ENCODE measurements at regions not wholly inside any gene's neighbourhood (a gene's known extent, or its start where the extent isn't known, plus 50 kb on each side); places are given as distances from the start of the nearest gene placed in this dataset.

GRCh38 chr13:34208336-34208735, 390.4 kb downstream of the RFC3 start:
- DNase-seq (ENCODE audit: low read depth) = peak; percentile 28
- H3K4me3 ChIP-seq (ENCODE audit: low read length) = peak overlapping the region; percentile 0
- peaks cover 3% of the 10 kb centered on the region for H3K9me3 ChIP-seq (ENCODE audit: control insufficient read depth, low read length)
- peak overlapping the region; percentile 73 for H3K9ac ChIP-seq (ENCODE audit: low read length)
- H3K36me3 ChIP-seq (ENCODE audit: control insufficient read depth, insufficient read depth, low read length, severe bottlenecking) = no peaks in the 10 kb centered on the region
- H3K4me1 ChIP-seq (ENCODE audit: control insufficient read depth, insufficient read depth, low read length) = peaks cover 22% of the 10 kb centered on the region
- no peaks in the 10 kb centered on the region for H3K27me3 ChIP-seq (replicated peaks; ENCODE audit: control insufficient read depth, insufficient read depth, low read length)

GRCh38 chr13:34210341-34210740, 392.4 kb downstream of the RFC3 start:
- H3K4me3 ChIP-seq (ENCODE audit: low read length) = no peak overlapping the region
- DNase-seq (ENCODE audit: low read depth) = no peak
- H3K36me3 ChIP-seq (ENCODE audit: control insufficient read depth, insufficient read depth, low read length, severe bottlenecking) = no peaks in the 10 kb centered on the region
- peaks cover 3% of the 10 kb centered on the region for H3K9me3 ChIP-seq (ENCODE audit: control insufficient read depth, low read length)
- no peak overlapping the region for H3K9ac ChIP-seq (ENCODE audit: low read length)
- H3K27me3 ChIP-seq (replicated peaks; ENCODE audit: control insufficient read depth, insufficient read depth, low read length) = no peaks in the 10 kb centered on the region
- H3K4me1 ChIP-seq (ENCODE audit: control insufficient read depth, insufficient read depth, low read length) = peaks cover 25% of the 10 kb centered on the region

GRCh38 chr13:34214686-34215085, 396.7 kb downstream of the RFC3 start:
- Histone ChIP-seq H3K36me3 (ENCODE audit: control insufficient read depth, insufficient read depth, low read length, severe bottlenecking) (no peaks in the 10 kb centered on the region), H3K4me3 (ENCODE audit: low read length) (no peak overlapping the region)
- DNase-seq (ENCODE audit: low read depth) = peak; percentile 39

GRCh38 chr13:34216256-34216655, 398.3 kb downstream of the RFC3 start:
- Histone ChIP-seq H3K27me3 (replicated peaks; ENCODE audit: control insufficient read depth, insufficient read depth, low read length) (no peaks in the 10 kb centered on the region), H3K9ac (ENCODE audit: low read length) (no peak overlapping the region), H3K9me3 (ENCODE audit: control insufficient read depth, low read length) (no peaks in the 10 kb centered on the region), H3K4me3 (ENCODE audit: low read length) (no peak overlapping the region), H3K4me1 (ENCODE audit: control insufficient read depth, insufficient read depth, low read length) (peaks cover 4% of the 10 kb centered on the region), H3K36me3 (ENCODE audit: control insufficient read depth, insufficient read depth, low read length, severe bottlenecking) (no peaks in the 10 kb centered on the region)
- peak; percentile 15 for DNase-seq (ENCODE audit: low read depth)

More at GRCh38 chr13:34214686-34215085, 396.7 kb downstream of the RFC3 start:
- Histone ChIP-seq H3K27me3 (replicated peaks; ENCODE audit: control insufficient read depth, insufficient read depth, low read length) (no peaks in the 10 kb centered on the region), H3K4me1 (ENCODE audit: control insufficient read depth, insufficient read depth, low read length) (peaks cover 4% of the 10 kb centered on the region), H3K9ac (ENCODE audit: low read length) (no peak overlapping the region), H3K9me3 (ENCODE audit: control insufficient read depth, low read length) (no peaks in the 10 kb centered on the region)

- H3K27me3 ChIP-seq (replicated peaks; ENCODE audit: control insufficient read depth, insufficient read depth, low read length) = no peaks in the 10 kb centered on the region
- no peaks in the 10 kb centered on the region for H3K36me3 ChIP-seq (ENCODE audit: control insufficient read depth, insufficient read depth, low read length, severe bottlenecking)
- H3K9me3 ChIP-seq (ENCODE audit: control insufficient read depth, low read length) = no peaks in the 10 kb centered on the region
- no peak overlapping the region for H3K4me3 ChIP-seq (ENCODE audit: low read length)
- H3K9ac ChIP-seq (ENCODE audit: low read length) = no peak overlapping the region
- DNase-seq (ENCODE audit: low read depth) = no peak
- H3K4me1 ChIP-seq (ENCODE audit: control insufficient read depth, insufficient read depth, low read length) = peaks cover 4% of the 10 kb centered on the region
Observed at GRCh38 chr13:34217343-34218025, 399.5 kb downstream of the RFC3 start.

- DNase-seq (ENCODE audit: low read depth) = no peak
- Histone ChIP-seq H3K36me3 (ENCODE audit: control insufficient read depth, insufficient read depth, low read length, severe bottlenecking) (no peaks in the 10 kb centered on the region), H3K27me3 (replicated peaks; ENCODE audit: control insufficient read depth, insufficient read depth, low read length) (no peaks in the 10 kb centered on the region), H3K9ac (ENCODE audit: low read length) (no peak overlapping the region), H3K4me3 (ENCODE audit: low read length) (no peak overlapping the region), H3K4me1 (ENCODE audit: control insufficient read depth, insufficient read depth, low read length) (no peaks in the 10 kb centered on the region), H3K9me3 (ENCODE audit: control insufficient read depth, low read length) (peaks cover 9% of the 10 kb centered on the region)
Observed at GRCh38 chr13:34223984-34224383, 406.0 kb downstream of the RFC3 start.

GRCh38 chr13:34224877-34225276, 406.9 kb downstream of the RFC3 start:
- DNase-seq (ENCODE audit: low read depth) = peak; percentile 16
- no peaks in the 10 kb centered on the region for H3K4me1 ChIP-seq (ENCODE audit: control insufficient read depth, insufficient read depth, low read length)
- H3K4me3 ChIP-seq (ENCODE audit: low read length) = no peak overlapping the region
- H3K9ac ChIP-seq (ENCODE audit: low read length) = no peak overlapping the region
- peaks cover 9% of the 10 kb centered on the region for H3K9me3 ChIP-seq (ENCODE audit: control insufficient read depth, low read length)
- no peaks in the 10 kb centered on the region for H3K36me3 ChIP-seq (ENCODE audit: control insufficient read depth, insufficient read depth, low read length, severe bottlenecking)
- H3K27me3 ChIP-seq (replicated peaks; ENCODE audit: control insufficient read depth, insufficient read depth, low read length) = no peaks in the 10 kb centered on the region

GRCh38 chr13:34230271-34230670, 412.3 kb downstream of the RFC3 start:
- no peaks in the 10 kb centered on the region for H3K36me3 ChIP-seq (ENCODE audit: control insufficient read depth, insufficient read depth, low read length, severe bottlenecking)
- peaks cover 11% of the 10 kb centered on the region for H3K9me3 ChIP-seq (ENCODE audit: control insufficient read depth, low read length)
- H3K9ac ChIP-seq (ENCODE audit: low read length) = no peak overlapping the region
- DNase-seq (ENCODE audit: low read depth) = no peak
- no peak overlapping the region for H3K4me3 ChIP-seq (ENCODE audit: low read length)
- H3K27me3 ChIP-seq (replicated peaks; ENCODE audit: control insufficient read depth, insufficient read depth, low read length) = no peaks in the 10 kb centered on the region
- H3K4me1 ChIP-seq (ENCODE audit: control insufficient read depth, insufficient read depth, low read length) = no peaks in the 10 kb centered on the region

GRCh38 chr13:34241332-34241731, 423.4 kb downstream of the RFC3 start:
- DNase-seq (ENCODE audit: low read depth) = no peak
- no peak overlapping the region for H3K9ac ChIP-seq (ENCODE audit: low read length)
- no peak overlapping the region for H3K4me3 ChIP-seq (ENCODE audit: low read length)
- H3K4me1 ChIP-seq (ENCODE audit: control insufficient read depth, insufficient read depth, low read length) = no peaks in the 10 kb centered on the region
- peaks cover 13% of the 10 kb centered on the region for H3K9me3 ChIP-seq (ENCODE audit: control insufficient read depth, low read length)
- H3K36me3 ChIP-seq (ENCODE audit: control insufficient read depth, insufficient read depth, low read length, severe bottlenecking) = no peaks in the 10 kb centered on the region
- H3K27me3 ChIP-seq (replicated peaks; ENCODE audit: control insufficient read depth, insufficient read depth, low read length) = no peaks in the 10 kb centered on the region

GRCh38 chr13:34243403-34243802, 425.5 kb downstream of the RFC3 start:
- H3K4me3 ChIP-seq (ENCODE audit: low read length) = no peak overlapping the region
- no peaks in the 10 kb centered on the region for H3K27me3 ChIP-seq (replicated peaks; ENCODE audit: control insufficient read depth, insufficient read depth, low read length)
- DNase-seq (ENCODE audit: low read depth) = no peak
- H3K36me3 ChIP-seq (ENCODE audit: control insufficient read depth, insufficient read depth, low read length, severe bottlenecking) = no peaks in the 10 kb centered on the region
- no peaks in the 10 kb centered on the region for H3K4me1 ChIP-seq (ENCODE audit: control insufficient read depth, insufficient read depth, low read length)
- H3K9ac ChIP-seq (ENCODE audit: low read length) = no peak overlapping the region
- peaks cover 5% of the 10 kb centered on the region for H3K9me3 ChIP-seq (ENCODE audit: control insufficient read depth, low read length)

- Histone ChIP-seq H3K9me3 (ENCODE audit: control insufficient read depth, low read length) (no peaks in the 10 kb centered on the region), H3K9ac (ENCODE audit: low read length) (no peak overlapping the region), H3K36me3 (ENCODE audit: control insufficient read depth, insufficient read depth, low read length, severe bottlenecking) (no peaks in the 10 kb centered on the region), H3K27me3 (replicated peaks; ENCODE audit: control insufficient read depth, insufficient read depth, low read length) (no peaks in the 10 kb centered on the region), H3K4me3 (ENCODE audit: low read length) (no peak overlapping the region), H3K4me1 (ENCODE audit: control insufficient read depth, insufficient read depth, low read length) (no peaks in the 10 kb centered on the region)
- no peak for DNase-seq (ENCODE audit: low read depth)
Observed at GRCh38 chr13:34246511-34246910, 428.6 kb downstream of the RFC3 start.

- Histone ChIP-seq H3K9me3 (ENCODE audit: control insufficient read depth, low read length) (no peaks in the 10 kb centered on the region), H3K36me3 (ENCODE audit: control insufficient read depth, insufficient read depth, low read length, severe bottlenecking) (no peaks in the 10 kb centered on the region), H3K4me1 (ENCODE audit: control insufficient read depth, insufficient read depth, low read length) (no peaks in the 10 kb centered on the region), H3K27me3 (replicated peaks; ENCODE audit: control insufficient read depth, insufficient read depth, low read length) (no peaks in the 10 kb centered on the region), H3K9ac (ENCODE audit: low read length) (no peak overlapping the region), H3K4me3 (ENCODE audit: low read length) (no peak overlapping the region)
- no peak for DNase-seq (ENCODE audit: low read depth)
Observed at GRCh38 chr13:34247596-34247995, 429.6 kb downstream of the RFC3 start.

Measured in adipocyte (in vitro differentiated cells).